Ishikawa (cell line): ENCODE measurements at regions not wholly inside any gene's neighbourhood (a gene's known extent, or its start where the extent isn't known, plus 50 kb on each side); places are given as distances from the start of the nearest gene placed in this dataset.

Experiments used
- EGR1 ChIP-seq: IDR thresholded peaks from 2 replicates; pipeline ENCODE4 v1.6.1; 2012
- EP300 ChIP-seq: IDR thresholded peaks from 2 replicates; pipeline ENCODE4 v1.6.1; 2012; ENCODE audit warnings: borderline replicate concordance
- TF ChIP-seq, protein P1 (sequence below): IDR thresholded peaks from 2 replicates; pipeline ENCODE4 v1.6.1; 2012

DNA sequence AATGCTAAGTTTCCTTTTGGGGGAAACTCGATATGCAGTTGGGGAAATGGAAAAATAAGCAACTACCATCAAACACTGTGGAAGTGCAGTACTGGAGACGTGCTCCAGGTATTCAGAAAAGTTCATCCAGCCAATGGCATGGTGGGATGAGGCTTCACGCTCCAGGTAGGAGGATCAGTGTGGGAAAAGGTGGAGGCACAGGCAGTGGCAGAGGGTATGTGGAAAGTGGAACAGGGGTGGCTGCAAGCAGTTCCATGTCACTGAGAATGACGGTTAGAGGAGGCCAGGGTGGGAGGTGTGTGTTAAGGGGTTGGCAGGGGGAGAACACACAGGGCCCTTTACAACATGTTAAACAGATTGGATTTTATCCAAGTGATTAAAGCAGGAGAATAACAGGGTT lies 105.1 kb upstream of the NCAM1 start:
- no peak for TF ChIP-seq EGR1
- no peak for TF ChIP-seq EP300
- TF ChIP-seq, protein P1, sequence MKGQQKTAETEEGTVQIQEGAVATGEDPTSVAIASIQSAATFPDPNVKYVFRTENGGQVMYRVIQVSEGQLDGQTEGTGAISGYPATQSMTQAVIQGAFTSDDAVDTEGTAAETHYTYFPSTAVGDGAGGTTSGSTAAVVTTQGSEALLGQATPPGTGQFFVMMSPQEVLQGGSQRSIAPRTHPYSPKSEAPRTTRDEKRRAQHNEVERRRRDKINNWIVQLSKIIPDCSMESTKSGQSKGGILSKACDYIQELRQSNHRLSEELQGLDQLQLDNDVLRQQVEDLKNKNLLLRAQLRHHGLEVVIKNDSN = no peak
